ENCODE measurements at regions not wholly inside any gene's neighbourhood (a gene's known extent, or its start where the extent isn't known, plus 50 kb on each side); places are given as distances from the start of the nearest gene placed in this dataset.
"Not testable (repeated sequence)": the region's sequence is repeated elsewhere in the genome, so short reads cannot be mapped to it uniquely, and the experiment has no call there.

GRCh38 chr2:89969190-89969589 lies 1277.7 kb downstream of the RPIA start:
- TF ChIP-seq, protein P1, sequence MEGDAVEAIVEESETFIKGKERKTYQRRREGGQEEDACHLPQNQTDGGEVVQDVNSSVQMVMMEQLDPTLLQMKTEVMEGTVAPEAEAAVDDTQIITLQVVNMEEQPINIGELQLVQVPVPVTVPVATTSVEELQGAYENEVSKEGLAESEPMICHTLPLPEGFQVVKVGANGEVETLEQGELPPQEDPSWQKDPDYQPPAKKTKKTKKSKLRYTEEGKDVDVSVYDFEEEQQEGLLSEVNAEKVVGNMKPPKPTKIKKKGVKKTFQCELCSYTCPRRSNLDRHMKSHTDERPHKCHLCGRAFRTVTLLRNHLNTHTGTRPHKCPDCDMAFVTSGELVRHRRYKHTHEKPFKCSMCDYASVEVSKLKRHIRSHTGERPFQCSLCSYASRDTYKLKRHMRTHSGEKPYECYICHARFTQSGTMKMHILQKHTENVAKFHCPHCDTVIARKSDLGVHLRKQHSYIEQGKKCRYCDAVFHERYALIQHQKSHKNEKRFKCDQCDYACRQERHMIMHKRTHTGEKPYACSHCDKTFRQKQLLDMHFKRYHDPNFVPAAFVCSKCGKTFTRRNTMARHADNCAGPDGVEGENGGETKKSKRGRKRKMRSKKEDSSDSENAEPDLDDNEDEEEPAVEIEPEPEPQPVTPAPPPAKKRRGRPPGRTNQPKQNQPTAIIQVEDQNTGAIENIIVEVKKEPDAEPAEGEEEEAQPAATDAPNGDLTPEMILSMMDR (conservative IDR thresholded peaks at IDR 0.05) = not testable (repeated sequence)
- TF ChIP-seq EZH2 (IDR thresholded peaks at IDR 0.05; ENCODE audit: low read depth) = not testable (repeated sequence)
